ENCODE measurements at regions not wholly inside any gene's neighbourhood (a gene's known extent, or its start where the extent isn't known, plus 50 kb on each side); places are given as distances from the start of the nearest gene placed in this dataset.

- H3K9ac ChIP-seq (ENCODE audit: low read depth, low read length): no peak overlapping the region
- H3K9me3 ChIP-seq (ENCODE audit: insufficient read depth, low read depth, low read length): no peaks in the 10 kb centered on the region
- H3K27ac ChIP-seq (ENCODE audit: low read depth, low read length): no peak overlapping the region
- no peak overlapping the region for H3K4me3 ChIP-seq (ENCODE audit: low read length)
- no peaks in the 10 kb centered on the region for H3K27me3 ChIP-seq (ENCODE audit: insufficient read depth, low read length)
- no peaks in the 10 kb centered on the region for H3K36me3 ChIP-seq (ENCODE audit: insufficient read depth, low read length)
- no peaks in the 10 kb centered on the region for H3K4me1 ChIP-seq (ENCODE audit: insufficient read depth, low read length)
- WGBS: 96% methylated on average over 6 of the region's 6 CpGs
Observed at GRCh38 chr2:19264852-19265251, 93.6 kb downstream of the OSR1 start.

GRCh38 chr2:19262150-19262549 lies 96.3 kb downstream of the OSR1 start:
- H3K27ac ChIP-seq (ENCODE audit: low read depth, low read length): no peak overlapping the region
- no peaks in the 10 kb centered on the region for H3K27me3 ChIP-seq (ENCODE audit: insufficient read depth, low read length)
- H3K36me3 ChIP-seq (ENCODE audit: insufficient read depth, low read length): no peaks in the 10 kb centered on the region
- 94% methylated on average over 7 of the region's 7 CpGs for WGBS
- no peak overlapping the region for H3K4me3 ChIP-seq (ENCODE audit: low read length)
- H3K9ac ChIP-seq (ENCODE audit: low read depth, low read length): no peak overlapping the region
- H3K4me1 ChIP-seq (ENCODE audit: insufficient read depth, low read length): no peaks in the 10 kb centered on the region
- H3K9me3 ChIP-seq (ENCODE audit: insufficient read depth, low read depth, low read length): no peaks in the 10 kb centered on the region

GRCh38 chr2:19261061-19261460 lies 97.4 kb downstream of the OSR1 start:
- Histone ChIP-seq H3K4me1 (ENCODE audit: insufficient read depth, low read length) (no peaks in the 10 kb centered on the region), H3K9me3 (ENCODE audit: insufficient read depth, low read depth, low read length) (no peaks in the 10 kb centered on the region)
- 94% methylated on average over 4 of the region's 4 CpGs for WGBS

GRCh38 chr2:19256121-19256601 lies 102.3 kb downstream of the OSR1 start:
- Histone ChIP-seq H3K4me1 (ENCODE audit: insufficient read depth, low read length) (no peaks in the 10 kb centered on the region), H3K9ac (ENCODE audit: low read depth, low read length) (no peak overlapping the region), H3K9me3 (ENCODE audit: insufficient read depth, low read depth, low read length) (no peaks in the 10 kb centered on the region), H3K4me3 (ENCODE audit: low read length) (no peak overlapping the region), H3K27ac (ENCODE audit: low read depth, low read length) (no peak overlapping the region), H3K27me3 (ENCODE audit: insufficient read depth, low read length) (no peaks in the 10 kb centered on the region), H3K36me3 (ENCODE audit: insufficient read depth, low read length) (no peaks in the 10 kb centered on the region)
- WGBS: 89% methylated on average over 3 of the region's 3 CpGs

More at GRCh38 chr2:19261061-19261460, 97.4 kb downstream of the OSR1 start:
- no peaks in the 10 kb centered on the region for H3K36me3 ChIP-seq (ENCODE audit: insufficient read depth, low read length)
- no peak overlapping the region for H3K27ac ChIP-seq (ENCODE audit: low read depth, low read length)
- H3K9ac ChIP-seq (ENCODE audit: low read depth, low read length): no peak overlapping the region
- no peak overlapping the region for H3K4me3 ChIP-seq (ENCODE audit: low read length)
- no peaks in the 10 kb centered on the region for H3K27me3 ChIP-seq (ENCODE audit: insufficient read depth, low read length)

- no peak overlapping the region for H3K4me3 ChIP-seq (ENCODE audit: low read length)
- H3K27me3 ChIP-seq (ENCODE audit: insufficient read depth, low read length): no peaks in the 10 kb centered on the region
- H3K36me3 ChIP-seq (ENCODE audit: insufficient read depth, low read length): no peaks in the 10 kb centered on the region
- no peaks in the 10 kb centered on the region for H3K9me3 ChIP-seq (ENCODE audit: insufficient read depth, low read depth, low read length)
- no peaks in the 10 kb centered on the region for H3K4me1 ChIP-seq (ENCODE audit: insufficient read depth, low read length)
- no peak overlapping the region for H3K27ac ChIP-seq (ENCODE audit: low read depth, low read length)
- H3K9ac ChIP-seq (ENCODE audit: low read depth, low read length): no peak overlapping the region
Observed at GRCh38 chr2:19255481-19255880, 102.9 kb downstream of the OSR1 start.

GRCh38 chr2:19251554-19251953 lies 106.9 kb downstream of the OSR1 start:
- Histone ChIP-seq H3K4me1 (ENCODE audit: insufficient read depth, low read length) (peaks cover 2% of the 10 kb centered on the region; the same call in 1 of the 2 replicates), H3K9me3 (ENCODE audit: insufficient read depth, low read depth, low read length) (no peaks in the 10 kb centered on the region)
- WGBS: 93% methylated on average over 4 of the region's 4 CpGs

DNA sequence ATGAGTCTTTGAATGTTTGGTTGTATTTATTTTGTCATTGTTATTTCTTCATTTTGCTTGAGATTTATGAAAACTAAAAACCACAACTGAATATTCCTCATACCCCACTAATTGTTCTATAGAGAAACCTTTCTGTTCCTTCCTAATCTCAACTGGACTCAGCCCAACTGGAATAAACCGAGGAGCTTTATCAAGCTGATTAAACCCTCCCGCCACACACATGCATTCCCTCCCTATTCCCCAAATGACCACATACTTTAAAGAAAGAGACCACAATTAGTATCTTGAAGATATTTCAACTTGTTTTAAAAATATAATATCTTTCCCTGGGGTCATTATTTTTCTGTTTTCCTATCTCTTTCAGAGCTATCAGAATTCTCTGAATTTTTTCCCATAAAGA lies 107.5 kb downstream of the OSR1 start:
- 97% methylated on average over 2 of the region's 2 CpGs for WGBS
- no peak overlapping the region for H3K27ac ChIP-seq (ENCODE audit: low read depth, low read length)
- H3K4me1 ChIP-seq (ENCODE audit: insufficient read depth, low read length): peaks cover 2% of the 10 kb centered on the region; the same call in 1 of the 2 replicates
- H3K4me3 ChIP-seq (ENCODE audit: low read length): no peak overlapping the region
- H3K9ac ChIP-seq (ENCODE audit: low read depth, low read length): no peak overlapping the region
- H3K27me3 ChIP-seq (ENCODE audit: insufficient read depth, low read length): no peaks in the 10 kb centered on the region
- no peaks in the 10 kb centered on the region for H3K36me3 ChIP-seq (ENCODE audit: insufficient read depth, low read length)
- H3K9me3 ChIP-seq (ENCODE audit: insufficient read depth, low read depth, low read length): no peaks in the 10 kb centered on the region

More at GRCh38 chr2:19251554-19251953, 106.9 kb downstream of the OSR1 start:
- H3K4me3 ChIP-seq (ENCODE audit: low read length): no peak overlapping the region
- no peak overlapping the region for H3K27ac ChIP-seq (ENCODE audit: low read depth, low read length)
- no peaks in the 10 kb centered on the region for H3K27me3 ChIP-seq (ENCODE audit: insufficient read depth, low read length)
- H3K9ac ChIP-seq (ENCODE audit: low read depth, low read length): no peak overlapping the region
- no peaks in the 10 kb centered on the region for H3K36me3 ChIP-seq (ENCODE audit: insufficient read depth, low read length)

- WGBS: 92% methylated on average over 4 of the region's 4 CpGs
- Histone ChIP-seq H3K4me3 (ENCODE audit: low read length) (no peak overlapping the region), H3K27me3 (ENCODE audit: insufficient read depth, low read length) (no peaks in the 10 kb centered on the region), H3K27ac (ENCODE audit: low read depth, low read length) (no peak overlapping the region), H3K36me3 (ENCODE audit: insufficient read depth, low read length) (no peaks in the 10 kb centered on the region), H3K9ac (ENCODE audit: low read depth, low read length) (no peak overlapping the region), H3K4me1 (ENCODE audit: insufficient read depth, low read length) (peaks cover 2% of the 10 kb centered on the region; the same call in 1 of the 2 replicates), H3K9me3 (ENCODE audit: insufficient read depth, low read depth, low read length) (no peaks in the 10 kb centered on the region)
Observed at GRCh38 chr2:19247186-19247585, 111.2 kb downstream of the OSR1 start.

DNA sequence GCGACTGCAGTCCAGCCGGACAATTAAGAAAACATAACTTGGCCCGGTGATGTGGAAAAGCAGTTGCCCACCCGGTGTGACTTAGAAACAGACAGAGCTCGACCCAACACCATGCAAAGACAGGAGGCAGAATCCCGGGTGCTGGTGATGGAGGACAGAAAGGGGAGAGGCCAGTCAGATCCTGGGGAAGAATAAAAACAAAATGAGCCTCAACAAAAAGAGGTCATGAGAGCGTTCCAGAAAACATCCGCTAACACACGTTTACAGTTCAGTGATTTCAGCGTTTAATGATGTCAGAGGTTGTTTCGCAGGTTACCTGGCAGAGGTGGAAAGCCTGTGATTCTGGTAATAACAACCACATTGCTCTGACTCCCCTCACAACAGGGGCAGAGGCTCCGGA lies 111.9 kb downstream of the OSR1 start:
- 97% methylated on average over 12 of the region's 12 CpGs for WGBS
- Histone ChIP-seq H3K9me3 (ENCODE audit: insufficient read depth, low read depth, low read length) (no peaks in the 10 kb centered on the region), H3K36me3 (ENCODE audit: insufficient read depth, low read length) (no peaks in the 10 kb centered on the region), H3K27me3 (ENCODE audit: insufficient read depth, low read length) (no peaks in the 10 kb centered on the region), H3K4me1 (ENCODE audit: insufficient read depth, low read length) (peaks cover 2% of the 10 kb centered on the region; the same call in 1 of the 2 replicates), H3K9ac (ENCODE audit: low read depth, low read length) (no peak overlapping the region), H3K4me3 (ENCODE audit: low read length) (no peak overlapping the region), H3K27ac (ENCODE audit: low read depth, low read length) (no peak overlapping the region)

DNA sequence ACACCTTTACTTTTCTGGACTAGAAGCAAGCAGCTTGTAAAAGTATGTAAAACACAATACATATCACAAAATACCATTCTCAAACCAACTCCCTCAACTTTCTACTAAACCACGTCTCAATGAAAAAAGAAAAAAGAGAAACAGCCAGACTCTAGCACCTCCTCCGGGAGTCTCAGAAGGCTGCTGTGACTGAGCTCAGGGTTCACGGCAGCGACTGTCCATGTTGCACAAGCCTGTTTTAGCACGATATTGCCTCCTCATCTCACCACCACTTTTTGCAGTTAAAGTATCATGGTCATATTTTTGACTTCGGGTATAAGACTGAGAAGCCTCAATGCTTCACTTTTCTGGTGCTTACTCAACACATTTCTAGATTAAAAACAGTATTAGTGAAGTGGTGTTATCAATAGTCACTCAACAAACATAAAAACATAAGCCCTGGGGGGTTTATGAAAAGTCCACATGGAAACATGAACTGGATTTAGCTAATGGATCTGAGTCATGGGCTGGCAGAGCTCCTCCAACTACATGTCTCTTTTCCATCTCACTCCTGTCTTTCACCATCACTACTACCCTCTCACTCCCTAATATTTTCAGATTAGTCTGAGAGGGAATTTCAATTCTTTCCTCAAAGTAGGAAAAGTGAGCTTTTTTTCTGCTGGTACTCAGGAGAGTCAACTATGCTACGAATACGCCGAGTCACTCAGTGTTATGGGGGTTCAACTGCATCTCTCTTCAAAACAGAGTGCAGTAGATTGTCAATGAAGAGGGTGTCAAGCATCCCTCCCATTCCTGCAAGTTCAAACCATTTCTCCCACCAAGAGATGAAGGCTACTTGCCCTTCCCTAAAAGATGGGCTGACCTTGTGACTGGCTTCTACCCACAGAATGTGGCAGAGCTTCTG lies 113.7 kb downstream of the OSR1 start:
- WGBS: 89% methylated on average over 9 of the region's 9 CpGs
- Histone ChIP-seq H3K9me3 (ENCODE audit: insufficient read depth, low read depth, low read length) (no peaks in the 10 kb centered on the region), H3K4me3 (ENCODE audit: low read length) (no peak overlapping the region), H3K4me1 (ENCODE audit: insufficient read depth, low read length) (peaks cover 2% of the 10 kb centered on the region; the same call in 1 of the 2 replicates), H3K36me3 (ENCODE audit: insufficient read depth, low read length) (no peaks in the 10 kb centered on the region), H3K27ac (ENCODE audit: low read depth, low read length) (no peak overlapping the region), H3K27me3 (ENCODE audit: insufficient read depth, low read length) (no peaks in the 10 kb centered on the region), H3K9ac (ENCODE audit: low read depth, low read length) (no peak overlapping the region)

- H3K4me1 ChIP-seq (ENCODE audit: insufficient read depth, low read length): no peaks in the 10 kb centered on the region
- no peak overlapping the region for H3K27ac ChIP-seq (ENCODE audit: low read depth, low read length)
- WGBS: 97% methylated on average over 8 of the region's 8 CpGs
- no peaks in the 10 kb centered on the region for H3K36me3 ChIP-seq (ENCODE audit: insufficient read depth, low read length)
- H3K9ac ChIP-seq (ENCODE audit: low read depth, low read length): no peak overlapping the region
- H3K27me3 ChIP-seq (ENCODE audit: insufficient read depth, low read length): no peaks in the 10 kb centered on the region
- no peak overlapping the region for H3K4me3 ChIP-seq (ENCODE audit: low read length)
- H3K9me3 ChIP-seq (ENCODE audit: insufficient read depth, low read depth, low read length): no peaks in the 10 kb centered on the region
Observed at GRCh38 chr2:19238440-19239060, 119.9 kb downstream of the OSR1 start.

Measured in HUES64 (cell line).